ENCODE measurements at regions not wholly inside any gene's neighbourhood (a gene's known extent, or its start where the extent isn't known, plus 50 kb on each side); places are given as distances from the start of the nearest gene placed in this dataset.

GRCh38 chr14:101206556-101206955, 303.0 kb upstream of the RTL1 start:
- peaks cover 25% of the 10 kb centered on the region in 2 donors for H3K9me3 Mint-ChIP-seq
- peaks cover under 1 to 7% of the 10 kb centered on the region in 2 donors for H3K27me3 Mint-ChIP-seq
- H3K4me3 Mint-ChIP-seq: no peak overlapping the region
- ATAC-seq (replicated peaks) (no peak), DNase-seq (no peak)
- peaks cover 0 to 4% of the 10 kb centered on the region in 2 donors for H3K4me1 Mint-ChIP-seq (ENCODE audit: low read depth in 2 of 2)
- no peak overlapping the region for H3K27ac Mint-ChIP-seq
- H3K36me3 Mint-ChIP-seq (ENCODE audit: insufficient read depth): no peaks in the 10 kb centered on the region

GRCh38 chr14:101207041-101207440, 303.5 kb upstream of the RTL1 start:
- peaks cover 0 to 7% of the 10 kb centered on the region in 2 donors for H3K27me3 Mint-ChIP-seq
- DNase-seq (no peak), ATAC-seq (replicated peaks) (no peak)
- no peaks in the 10 kb centered on the region for H3K36me3 Mint-ChIP-seq (ENCODE audit: insufficient read depth)
- no peak overlapping the region for H3K27ac Mint-ChIP-seq
- H3K4me1 Mint-ChIP-seq (ENCODE audit: low read depth in 2 of 2): peaks cover 0 to 4% of the 10 kb centered on the region in 2 donors
- H3K9me3 Mint-ChIP-seq: peaks cover 27 to 29% of the 10 kb centered on the region in 2 donors
- no peak overlapping the region for H3K4me3 Mint-ChIP-seq

GRCh38 chr14:101207897-101208296, 304.4 kb upstream of the RTL1 start:
- H3K27ac Mint-ChIP-seq: no peak overlapping the region
- peaks cover 0 to 4% of the 10 kb centered on the region in 2 donors for H3K4me1 Mint-ChIP-seq (ENCODE audit: low read depth in 2 of 2)
- H3K4me3 Mint-ChIP-seq: no peak overlapping the region
- ATAC-seq (replicated peaks): no peak
- DNase-seq: no peak
- no peaks in the 10 kb centered on the region for H3K36me3 Mint-ChIP-seq (ENCODE audit: insufficient read depth)
- H3K9me3 Mint-ChIP-seq: peaks cover 29 to 32% of the 10 kb centered on the region in 2 donors
- H3K27me3 Mint-ChIP-seq: peaks cover 0 to 7% of the 10 kb centered on the region in 2 donors

- H3K27ac Mint-ChIP-seq: no peak overlapping the region
- peaks cover 19 to 22% of the 10 kb centered on the region in 2 donors for H3K9me3 Mint-ChIP-seq
- H3K4me1 Mint-ChIP-seq (ENCODE audit: low read depth in 2 of 2): no peaks in the 10 kb centered on the region
- H3K36me3 Mint-ChIP-seq (ENCODE audit: insufficient read depth): no peaks in the 10 kb centered on the region
- no peak for ATAC-seq (replicated peaks)
- H3K27me3 Mint-ChIP-seq: peaks cover 0 to 7% of the 10 kb centered on the region in 2 donors
- DNase-seq: no peak
- H3K4me3 Mint-ChIP-seq: no peak overlapping the region
These were observed 306.1 kb upstream of the RTL1 start for GRCh38 chr14:101209594-101209993.

GRCh38 chr14:101215266-101215665, 311.7 kb upstream of the RTL1 start:
- peaks cover 0 to 1% of the 10 kb centered on the region in 2 donors for H3K4me1 Mint-ChIP-seq (ENCODE audit: low read depth in 2 of 2)
- H3K4me3 Mint-ChIP-seq: no peak overlapping the region
- DNase-seq: no peak
- H3K27ac Mint-ChIP-seq: no peak overlapping the region
- no peak for ATAC-seq (replicated peaks)
- peaks cover 3 to 19% of the 10 kb centered on the region in 2 donors for H3K27me3 Mint-ChIP-seq
- H3K9me3 Mint-ChIP-seq: peaks cover 7 to 9% of the 10 kb centered on the region in 2 donors
- peaks cover 4% of the 10 kb centered on the region for H3K36me3 Mint-ChIP-seq (ENCODE audit: insufficient read depth)

GRCh38 chr14:101215927-101216326, 312.4 kb upstream of the RTL1 start:
- H3K27me3 Mint-ChIP-seq: peaks cover 9 to 25% of the 10 kb centered on the region in 2 donors
- peaks cover 7% of the 10 kb centered on the region in 2 donors for H3K9me3 Mint-ChIP-seq
- ATAC-seq (replicated peaks) (no peak), DNase-seq (no peak)
- peaks cover 4% of the 10 kb centered on the region for H3K36me3 Mint-ChIP-seq (ENCODE audit: insufficient read depth)
- no peak overlapping the region for H3K27ac Mint-ChIP-seq
- peaks cover 0 to 1% of the 10 kb centered on the region in 2 donors for H3K4me1 Mint-ChIP-seq (ENCODE audit: low read depth in 2 of 2)
- H3K4me3 Mint-ChIP-seq: no peak overlapping the region

- ATAC-seq (replicated peaks): no peak
- Mint-ChIP-seq H3K4me3 (no peak overlapping the region), H3K36me3 (ENCODE audit: insufficient read depth) (peaks cover 4% of the 10 kb centered on the region)
These were observed 313.0 kb upstream of the RTL1 start for GRCh38 chr14:101216366-101217079.

GRCh38 chr14:101217080-101217463, 313.6 kb upstream of the RTL1 start:
- no peak overlapping the region for H3K4me3 Mint-ChIP-seq
- H3K4me1 Mint-ChIP-seq (ENCODE audit: low read depth in 2 of 2): peaks cover 0 to 1% of the 10 kb centered on the region in 2 donors
- no peak for ATAC-seq (replicated peaks)
- peaks cover 2 to 5% of the 10 kb centered on the region in 2 donors for H3K9me3 Mint-ChIP-seq
- DNase-seq: no peak
- H3K36me3 Mint-ChIP-seq (ENCODE audit: insufficient read depth): peaks cover 4% of the 10 kb centered on the region
- no peak overlapping the region for H3K27ac Mint-ChIP-seq
- peaks cover 10 to 36% of the 10 kb centered on the region in 2 donors for H3K27me3 Mint-ChIP-seq

More at GRCh38 chr14:101216366-101217079, 313.0 kb upstream of the RTL1 start:
- no peak for DNase-seq
- Mint-ChIP-seq H3K27ac (no peak overlapping the region), H3K4me1 (ENCODE audit: low read depth in 2 of 2) (peaks cover 0 to 1% of the 10 kb centered on the region in 2 donors), H3K9me3 (peaks cover 7% of the 10 kb centered on the region in 2 donors), H3K27me3 (peaks cover 10 to 31% of the 10 kb centered on the region in 2 donors)

- Mint-ChIP-seq H3K4me3 (no peak overlapping the region), H3K27me3 (peaks cover 15 to 44% of the 10 kb centered on the region in 2 donors), H3K4me1 (ENCODE audit: low read depth in 2 of 2) (peaks cover 0 to 1% of the 10 kb centered on the region in 2 donors), H3K27ac (no peak overlapping the region), H3K36me3 (ENCODE audit: insufficient read depth) (peaks cover 4% of the 10 kb centered on the region), H3K9me3 (peaks cover 0 to 3% of the 10 kb centered on the region in 2 donors)
- ATAC-seq (replicated peaks) (no peak), DNase-seq (no peak)
These were observed 314.3 kb upstream of the RTL1 start for GRCh38 chr14:101217616-101218371.

GRCh38 chr14:101219896-101220703, 316.6 kb upstream of the RTL1 start:
- Mint-ChIP-seq H3K9me3 (peaks cover 0 to under 1% of the 10 kb centered on the region in 2 donors), H3K36me3 (ENCODE audit: insufficient read depth) (peaks cover 4% of the 10 kb centered on the region), H3K4me3 (no peak overlapping the region), H3K27ac (no peak overlapping the region), H3K27me3 (peaks cover 21 to 64% of the 10 kb centered on the region in 2 donors), H3K4me1 (ENCODE audit: low read depth in 2 of 2) (peaks cover 0 to 1% of the 10 kb centered on the region in 2 donors)
- ATAC-seq (replicated peaks) (no peak), DNase-seq (no peak)

GRCh38 chr14:101220921-101221510, 317.5 kb upstream of the RTL1 start:
- Mint-ChIP-seq H3K9me3 (no peaks in the 10 kb centered on the region), H3K27me3 (peaks cover 21 to 63% of the 10 kb centered on the region in 2 donors), H3K36me3 (ENCODE audit: insufficient read depth) (peaks cover 4% of the 10 kb centered on the region), H3K4me3 (no peak overlapping the region), H3K27ac (no peak overlapping the region), H3K4me1 (ENCODE audit: low read depth in 2 of 2) (no peaks in the 10 kb centered on the region)
- ATAC-seq (replicated peaks) (no peak), DNase-seq (no peak)

- Mint-ChIP-seq H3K9me3 (no peaks in the 10 kb centered on the region), H3K36me3 (ENCODE audit: insufficient read depth) (peaks cover 4% of the 10 kb centered on the region), H3K4me3 (no peak overlapping the region), H3K27ac (no peak overlapping the region), H3K4me1 (ENCODE audit: low read depth in 2 of 2) (no peaks in the 10 kb centered on the region), H3K27me3 (peaks cover 21 to 65% of the 10 kb centered on the region in 2 donors)
- DNase-seq (no peak), ATAC-seq (replicated peaks) (no peak)
These were observed 318.1 kb upstream of the RTL1 start for GRCh38 chr14:101221549-101222160.
